ENCODE measurements at regions not wholly inside any gene's neighbourhood (a gene's known extent, or its start where the extent isn't known, plus 50 kb on each side); places are given as distances from the start of the nearest gene placed in this dataset.

DNA sequence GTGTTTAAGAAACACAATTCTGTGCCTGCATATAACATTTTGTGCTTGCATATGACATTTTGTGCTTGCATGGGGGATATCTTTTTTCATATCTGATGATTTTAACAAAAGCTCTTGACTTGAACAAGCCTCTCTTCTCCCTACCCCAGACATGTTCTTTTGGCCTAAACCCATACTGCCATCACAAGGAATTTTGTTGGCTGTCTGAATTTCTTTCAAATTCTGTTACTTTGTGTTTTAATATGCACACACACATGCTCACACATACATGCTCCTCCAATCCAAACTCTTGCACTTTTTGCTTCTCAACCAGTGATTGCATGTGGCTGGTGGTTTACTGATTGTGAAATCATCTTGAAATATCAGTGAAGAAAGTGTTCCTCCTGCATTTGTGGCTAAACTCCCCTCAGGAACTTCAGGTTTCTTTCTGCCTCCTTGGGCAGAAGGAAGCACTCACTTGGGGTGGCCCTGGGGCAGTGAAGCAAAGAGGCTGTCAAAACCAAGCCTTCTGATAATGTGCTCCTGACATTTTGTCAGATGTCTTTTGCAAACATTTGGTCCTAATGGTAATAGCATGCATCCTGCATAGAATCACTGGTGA is 377.2 kb upstream of the KLF4 start:
- H3K36me3 ChIP-seq (replicated peaks in 1 of 2) = no peaks in the 10 kb centered on the region
- no peak overlapping the region for H3K4me3 ChIP-seq
- H3K4me1 ChIP-seq (replicated peaks in 1 of 2) = no peaks in the 10 kb centered on the region
- H3K9me3 ChIP-seq (replicated peaks in 1 of 3) = no peaks in the 10 kb centered on the region
- H3K27me3 ChIP-seq = no peaks in the 10 kb centered on the region
- DNase-seq = no peak
- TF ChIP-seq CTCF (IDR thresholded peaks at IDR 0.05) = no peak
- TF ChIP-seq POLR2A (IDR thresholded peaks at IDR 0.05) = no peak
- H3K27ac ChIP-seq = no peak overlapping the region
- intact Hi-C loops (cut with DNase I) = no loop called here

DNA sequence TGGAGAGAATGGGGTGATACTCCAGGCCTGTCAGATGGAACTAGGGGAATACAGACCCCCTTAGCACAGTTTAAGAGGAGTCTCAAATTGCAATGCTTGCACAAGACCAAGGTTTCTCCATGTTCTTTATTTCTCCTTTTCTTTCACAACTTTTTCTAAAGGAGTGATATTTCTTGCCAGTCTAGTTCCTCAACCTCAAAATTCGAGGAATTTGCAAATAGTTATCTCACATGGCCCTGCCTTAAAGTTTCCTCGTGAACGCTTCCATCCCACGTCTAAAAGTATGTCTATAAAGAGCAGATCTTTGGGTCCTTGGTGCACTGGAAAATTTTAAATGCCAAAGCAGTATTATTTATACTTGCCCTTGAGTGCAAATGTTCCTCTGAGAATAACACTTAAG is 373.8 kb upstream of the KLF4 start:
- Histone ChIP-seq H3K9me3 (replicated peaks in 1 of 3) (no peaks in the 10 kb centered on the region), H3K36me3 (replicated peaks in 1 of 2) (no peaks in the 10 kb centered on the region), H3K4me1 (replicated peaks in 1 of 2) (no peaks in the 10 kb centered on the region), H3K27me3 (no peaks in the 10 kb centered on the region), H3K4me3 (no peak overlapping the region), H3K27ac (no peak overlapping the region)
- DNase-seq = no peak
- no peak for TF ChIP-seq CTCF (IDR thresholded peaks at IDR 0.05)
- no peak for TF ChIP-seq POLR2A (IDR thresholded peaks at IDR 0.05)
- WGBS, 4 donors = 47 to 56% (median 52%) methylated on average over 4 of the region's 4 CpGs
- intact Hi-C loops (cut with DNase I) = no loop called here

DNA sequence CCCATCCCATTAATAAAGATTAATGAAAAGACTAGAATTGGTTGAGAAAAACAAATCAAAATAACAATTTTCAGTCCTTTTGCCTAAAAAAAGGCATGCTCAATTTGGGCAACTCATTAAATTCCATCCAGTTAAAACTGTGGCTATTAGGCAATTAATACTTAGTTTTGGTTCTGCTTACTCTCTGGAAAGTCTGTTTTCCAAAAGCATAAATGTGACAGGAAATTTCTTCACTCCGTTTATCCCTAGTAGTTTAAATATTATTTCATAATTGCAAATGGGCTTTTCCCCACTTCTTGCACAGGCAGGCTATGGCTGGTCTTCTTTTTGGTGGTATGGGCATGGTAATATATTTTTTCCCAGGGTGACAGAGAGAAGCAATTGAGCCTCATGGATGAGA is 373.3 kb upstream of the KLF4 start:
- H3K9me3 ChIP-seq (replicated peaks in 1 of 3) = no peaks in the 10 kb centered on the region
- no peak for DNase-seq
- H3K4me3 ChIP-seq = no peak overlapping the region
- WGBS, 4 donors = 48 to 59% (median 54%) methylated on average over 1 of the region's 1 CpG
- H3K4me1 ChIP-seq (replicated peaks in 1 of 2) = no peaks in the 10 kb centered on the region
- no peaks in the 10 kb centered on the region for H3K36me3 ChIP-seq (replicated peaks in 1 of 2)
- no peak for TF ChIP-seq CTCF (IDR thresholded peaks at IDR 0.05)
- no peak for TF ChIP-seq POLR2A (IDR thresholded peaks at IDR 0.05)
- no peak overlapping the region for H3K27ac ChIP-seq
- intact Hi-C loops (cut with DNase I) = no loop called here
- H3K27me3 ChIP-seq = no peaks in the 10 kb centered on the region

DNA sequence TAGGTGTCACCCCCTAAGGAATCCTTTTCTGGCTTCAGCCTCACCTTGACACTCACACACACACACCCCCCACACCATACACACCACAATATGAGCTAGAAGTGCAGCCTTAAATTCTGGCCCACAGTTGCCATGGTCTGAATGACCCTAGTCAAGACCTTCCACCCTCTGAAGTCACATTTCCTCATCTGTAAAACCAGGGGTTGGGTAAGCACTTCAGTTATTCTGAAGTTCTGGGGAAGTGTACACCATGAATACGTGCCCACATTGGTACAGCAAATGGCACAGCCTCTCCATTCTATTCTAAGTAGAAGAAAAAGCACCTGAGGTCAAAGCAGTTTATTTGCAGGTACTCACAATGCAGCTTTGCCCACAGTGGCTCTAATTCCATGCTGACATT is 372.8 kb upstream of the KLF4 start:
- no peak overlapping the region for H3K4me3 ChIP-seq
- no peaks in the 10 kb centered on the region for H3K27me3 ChIP-seq
- no peaks in the 10 kb centered on the region for H3K9me3 ChIP-seq (replicated peaks in 1 of 3)
- H3K4me1 ChIP-seq (replicated peaks in 1 of 2) = no peaks in the 10 kb centered on the region
- H3K36me3 ChIP-seq (replicated peaks in 1 of 2) = no peaks in the 10 kb centered on the region
- intact Hi-C loops (cut with DNase I) = no loop called here
- 70 to 93% (median 74%) methylated on average over 1 of the region's 1 CpG for WGBS, 4 donors
- no peak for DNase-seq
- TF ChIP-seq CTCF (IDR thresholded peaks at IDR 0.05) (no peak), POLR2A (IDR thresholded peaks at IDR 0.05) (no peak)
- H3K27ac ChIP-seq = no peak overlapping the region

All from adrenal gland (tissue), 9 donors.